PC-9 (cell line): ENCODE measurements at regions not wholly inside any gene's neighbourhood (a gene's known extent, or its start where the extent isn't known, plus 50 kb on each side); places are given as distances from the start of the nearest gene placed in this dataset.

Experiments
- BruUV-seq: library from RNA; stranded (reverse); fragments of 400-500 nt; replicated peaks from 2 replicates; lab custom pipeline; 2021; lab: Mats Ljungman, UMichigan
- CTCF ChIA-PET: fragments of 300-600 bp; sonication (Branson Sonifier 250); formaldehyde crosslinking; loops from one replicate; lab custom pipeline; 2022; ENCODE audit warnings: antibody characterized with exemption; lab: Charles Lee
- POLR2A ChIA-PET: fragments of 300-600 bp; sonication (Branson Sonifier 250); formaldehyde crosslinking; loops from one replicate; lab custom pipeline; 2022; ENCODE audit warnings: antibody characterized with exemption; ENCODE audit not compliant: unreplicated experiment; lab: Charles Lee
- DNase-seq, 2 experiments: peaks; one replicate each; pipeline versions ENCODE4 v3.0.0 to v3.0.0-alpha.2; 2015 to 2022; ENCODE audit warnings: mixed read lengths in 1 of 2
- H2AFZ ChIP-seq: fragments of 200-600 bp; sonication (generic); 2 replicates; pipeline ENCODE4 v1.8.1; 2017; ENCODE audit warnings: antibody characterized with exemption
- H3F3A ChIP-seq: fragments of 200-600 bp; sonication (generic); 2 replicates; pipeline ENCODE4 v1.8.1; 2017; ENCODE audit warnings: antibody characterized with exemption, mild to moderate bottlenecking, low read depth; ENCODE audit not compliant: insufficient read depth
- H3K27ac ChIP-seq: fragments of 200-600 bp; sonication (generic); 2 replicates; pipeline ENCODE4 v1.6.1; 2016; ENCODE audit warnings: mixed run types
- H3K27me3 ChIP-seq: fragments of 200-600 bp; sonication (generic); 2 replicates; pipeline ENCODE4 v1.6.1; 2016; ENCODE audit warnings: low read depth, mixed run types; ENCODE audit not compliant: insufficient read depth
- H3K36me3 ChIP-seq: fragments of 200-600 bp; sonication (generic); 2 replicates; pipeline ENCODE4 v1.6.1; 2016; ENCODE audit warnings: low read depth, mixed run types
- H3K4me1 ChIP-seq: fragments of 200-600 bp; sonication (generic); replicated peaks from 2 replicates; pipeline ENCODE4 v1.6.1; 2016; ENCODE audit warnings: mixed run types; ENCODE audit not compliant: insufficient read depth
- H3K4me2 ChIP-seq: fragments of 200-600 bp; sonication (generic); 2 replicates; pipeline ENCODE4 v1.6.1; 2017; ENCODE audit warnings: mixed run types
- H3K4me3 ChIP-seq: fragments of 200-600 bp; sonication (generic); 2 replicates; pipeline ENCODE4 v1.6.1; 2016; ENCODE audit warnings: mixed run types
- H3K79me2 ChIP-seq: fragments of 200-600 bp; sonication (generic); 2 replicates; pipeline ENCODE4 v1.6.1; 2017; ENCODE audit warnings: low read depth, mixed run types
- H3K9me2 ChIP-seq: fragments of 200-600 bp; sonication (generic); 2 replicates; pipeline ENCODE4 v1.8.1; 2017; ENCODE audit warnings: mild to moderate bottlenecking; ENCODE audit not compliant: insufficient read depth
- H3K9me3 ChIP-seq: fragments of 200-600 bp; sonication (generic); 2 replicates; pipeline ENCODE4 v1.8.1; 2016; ENCODE audit warnings: low read depth; ENCODE audit not compliant: insufficient read depth
- H4K20me1 ChIP-seq: fragments of 200-600 bp; sonication (generic); 2 replicates; pipeline ENCODE4 v1.8.1; 2017; ENCODE audit not compliant: insufficient read depth
- EZH2 ChIP-seq: fragments of 200-600 bp; sonication (generic); IDR thresholded peaks from 2 replicates; pipeline ENCODE4 v1.8.0; 2017; ENCODE audit warnings: antibody characterized with exemption, low read depth
- intact Hi-C: fragments of 100-400 bp; cut with micrococcal nuclease; formaldehyde crosslinking; loops from one replicate; pipeline ENCODE4 v1.10.0; 2022; ENCODE audit not compliant: unreplicated experiment
- TF ChIP-seq, protein P1 (sequence below): fragments of 200-600 bp; sonication (generic); conservative IDR thresholded peaks from 2 replicates; pipeline ENCODE4 v1.6.1; 2017; ENCODE audit warnings: mixed run types, antibody characterized with exemption, mild to moderate bottlenecking, moderate library complexity

DNA sequence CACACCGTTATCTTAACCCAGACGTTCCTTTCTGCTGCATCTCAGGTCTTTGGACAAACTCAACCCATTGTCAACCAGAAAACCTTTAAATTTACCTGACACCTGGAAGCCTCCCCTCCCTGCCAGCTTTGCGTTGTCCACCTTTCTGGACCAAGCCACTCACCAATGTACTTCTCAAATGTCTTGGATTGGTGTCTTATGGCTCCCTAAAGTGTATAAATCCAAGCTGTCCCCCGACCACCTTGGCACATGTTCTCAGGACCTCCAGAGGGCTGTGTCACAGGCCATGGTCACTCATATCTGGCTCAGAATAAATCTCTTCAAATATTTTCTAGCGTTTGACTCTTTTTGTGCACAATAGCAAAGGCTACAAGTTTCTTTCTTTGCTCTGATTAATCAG lies 250.0 kb downstream of the DLL1 start:
- Histone ChIP-seq H3K4me3 (no peak overlapping the region), H3K4me1 (no peaks in the 10 kb centered on the region), H3K79me2 (no peaks in the 10 kb centered on the region), H3K36me3 (no peaks in the 10 kb centered on the region), H2AFZ (no peak overlapping the region), H4K20me1 (no peaks in the 10 kb centered on the region), H3K9me3 (no peaks in the 10 kb centered on the region), H3K27me3 (peaks cover 95% of the 10 kb centered on the region), H3K9me2 (no peaks in the 10 kb centered on the region), H3K4me2 (no peak overlapping the region), H3F3A (no peaks in the 10 kb centered on the region), H3K27ac (no peak overlapping the region)
- TF ChIP-seq, protein P1, sequence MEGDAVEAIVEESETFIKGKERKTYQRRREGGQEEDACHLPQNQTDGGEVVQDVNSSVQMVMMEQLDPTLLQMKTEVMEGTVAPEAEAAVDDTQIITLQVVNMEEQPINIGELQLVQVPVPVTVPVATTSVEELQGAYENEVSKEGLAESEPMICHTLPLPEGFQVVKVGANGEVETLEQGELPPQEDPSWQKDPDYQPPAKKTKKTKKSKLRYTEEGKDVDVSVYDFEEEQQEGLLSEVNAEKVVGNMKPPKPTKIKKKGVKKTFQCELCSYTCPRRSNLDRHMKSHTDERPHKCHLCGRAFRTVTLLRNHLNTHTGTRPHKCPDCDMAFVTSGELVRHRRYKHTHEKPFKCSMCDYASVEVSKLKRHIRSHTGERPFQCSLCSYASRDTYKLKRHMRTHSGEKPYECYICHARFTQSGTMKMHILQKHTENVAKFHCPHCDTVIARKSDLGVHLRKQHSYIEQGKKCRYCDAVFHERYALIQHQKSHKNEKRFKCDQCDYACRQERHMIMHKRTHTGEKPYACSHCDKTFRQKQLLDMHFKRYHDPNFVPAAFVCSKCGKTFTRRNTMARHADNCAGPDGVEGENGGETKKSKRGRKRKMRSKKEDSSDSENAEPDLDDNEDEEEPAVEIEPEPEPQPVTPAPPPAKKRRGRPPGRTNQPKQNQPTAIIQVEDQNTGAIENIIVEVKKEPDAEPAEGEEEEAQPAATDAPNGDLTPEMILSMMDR = no peak
- intact Hi-C loops = no loop called here
- BruUV-seq = no TSS peak
- no peak for DNase-seq
- ChIA-PET CTCF (no interaction called here), POLR2A (no interaction called here)

DNA sequence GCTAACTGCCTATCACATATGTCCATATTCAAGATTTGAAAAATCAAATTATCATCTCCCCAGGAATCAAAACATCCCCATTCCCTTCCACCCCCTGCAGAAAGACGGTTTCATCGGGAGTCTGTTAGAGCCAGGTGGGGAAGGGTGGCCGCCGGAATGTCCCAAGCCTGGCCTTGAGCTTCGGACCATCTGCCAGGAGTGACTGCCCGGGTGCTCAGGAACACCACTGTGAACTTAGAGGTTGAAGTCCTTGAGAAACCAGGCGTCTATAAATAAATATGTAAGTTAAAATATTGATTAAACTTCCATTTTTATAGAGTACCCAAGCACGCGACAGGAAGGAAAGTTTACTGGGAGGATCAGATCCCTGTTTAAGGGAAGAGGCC lies 250.8 kb downstream of the DLL1 start:
- TF ChIP-seq EZH2 = no peak
- TF ChIP-seq, protein P1 = no peak
- Histone ChIP-seq H3K36me3 (no peaks in the 10 kb centered on the region), H3K4me3 (no peak overlapping the region), H3K27me3 (peaks cover 95% of the 10 kb centered on the region), H3K4me2 (no peak overlapping the region), H3K4me1 (no peaks in the 10 kb centered on the region), H3K9me3 (no peaks in the 10 kb centered on the region), H3K79me2 (no peaks in the 10 kb centered on the region), H3F3A (no peaks in the 10 kb centered on the region), H3K27ac (no peak overlapping the region), H2AFZ (no peak overlapping the region), H3K9me2 (no peaks in the 10 kb centered on the region), H4K20me1 (no peaks in the 10 kb centered on the region)
- intact Hi-C loops = no loop called here
- POLR2A ChIA-PET = no interaction called here
- DNase-seq = no peak
- BruUV-seq = no TSS peak
- CTCF ChIA-PET = no interaction called here

DNA sequence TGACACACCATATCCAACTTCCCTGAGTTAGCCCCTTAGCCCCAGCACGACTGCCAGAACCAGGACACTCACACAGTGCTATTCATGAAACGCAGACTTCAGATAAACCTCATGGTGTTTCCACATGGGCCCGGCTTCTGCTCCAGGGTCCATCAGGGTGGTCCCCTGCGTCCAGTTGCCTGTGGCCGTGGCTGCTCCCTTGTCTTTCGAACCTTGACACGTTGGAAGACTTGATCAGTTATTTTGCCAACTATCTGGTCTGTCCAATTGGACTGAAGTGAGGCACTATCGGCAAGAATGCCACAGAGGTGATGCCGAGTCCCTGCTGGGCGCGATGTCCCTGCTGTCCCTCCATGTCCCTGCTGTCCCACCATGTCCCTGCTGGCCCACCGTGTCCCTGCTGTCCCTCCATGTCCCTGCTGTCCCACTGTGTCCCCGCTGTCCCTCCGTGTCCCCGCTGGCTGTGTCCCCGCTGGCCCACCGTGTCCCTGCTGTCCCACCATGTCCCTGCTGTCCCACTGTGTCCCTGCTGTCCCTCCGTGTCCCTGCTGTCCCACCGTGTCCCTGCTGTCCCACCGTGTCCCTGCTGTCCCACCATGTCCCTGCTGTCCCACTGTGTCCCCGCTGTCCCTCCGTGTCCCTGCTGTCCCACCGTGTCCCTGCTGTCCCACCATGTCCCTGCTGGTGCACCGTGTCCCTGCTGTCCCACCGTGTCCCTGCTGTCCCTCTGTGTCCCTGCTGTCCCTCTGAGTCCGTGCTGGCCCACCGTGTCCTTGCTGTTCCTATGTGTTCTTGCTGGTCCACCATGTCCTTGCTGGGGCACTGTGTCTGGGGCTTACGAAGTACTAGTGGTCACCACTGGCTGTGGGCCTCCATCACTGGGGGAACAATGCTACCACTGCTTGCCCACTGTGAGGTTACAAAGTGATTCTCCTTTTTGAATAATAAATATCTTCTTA lies 251.4 kb downstream of the DLL1 start:
- Histone ChIP-seq H3K79me2 (no peaks in the 10 kb centered on the region), H3K27me3 (peaks cover 95% of the 10 kb centered on the region), H3K4me3 (no peak overlapping the region), H4K20me1 (no peaks in the 10 kb centered on the region), H3F3A (no peaks in the 10 kb centered on the region), H3K4me2 (no peak overlapping the region), H3K9me3 (no peaks in the 10 kb centered on the region), H3K4me1 (no peaks in the 10 kb centered on the region), H3K36me3 (no peaks in the 10 kb centered on the region), H2AFZ (no peak overlapping the region), H3K9me2 (no peaks in the 10 kb centered on the region), H3K27ac (no peak overlapping the region)
- ChIA-PET POLR2A (no interaction called here), CTCF (no interaction called here)
- DNase-seq = no peak
- TF ChIP-seq EZH2 = no peak
- TF ChIP-seq, protein P1 = no peak
- intact Hi-C loops = no loop called here
- BruUV-seq = no TSS peak
